ENCODE measurements at regions not wholly inside any gene's neighbourhood (a gene's known extent, or its start where the extent isn't known, plus 50 kb on each side); places are given as distances from the start of the nearest gene placed in this dataset.

GRCh38 chr4:8731364-8731763, 138.8 kb downstream of the CPZ start:
- H3K36me3 ChIP-seq, result no peaks in the 10 kb centered on the region
- H3K27ac ChIP-seq, result no peak overlapping the region
- H3K9me3 ChIP-seq, result no peaks in the 10 kb centered on the region
- no peaks in the 10 kb centered on the region for H3K4me1 ChIP-seq
- peaks cover 0 to under 1% (median 0%) of the 10 kb centered on the region in 4 donors for H3K27me3 ChIP-seq
- DNase-seq (peak in 1 of 2 donors; percentile 20), ATAC-seq (ENCODE audit: low FRiP score in 2 of 2) (no peak)
- 74 to 81% methylated on average over 5 to 6 of the region's 6 CpGs for WGBS, 2 donors
- TF ChIP-seq POLR2A (IDR thresholded peaks at IDR 0.05), result no peak
- no peak for TF ChIP-seq EP300 (IDR thresholded peaks at IDR 0.05)
- TF ChIP-seq, protein P1, sequence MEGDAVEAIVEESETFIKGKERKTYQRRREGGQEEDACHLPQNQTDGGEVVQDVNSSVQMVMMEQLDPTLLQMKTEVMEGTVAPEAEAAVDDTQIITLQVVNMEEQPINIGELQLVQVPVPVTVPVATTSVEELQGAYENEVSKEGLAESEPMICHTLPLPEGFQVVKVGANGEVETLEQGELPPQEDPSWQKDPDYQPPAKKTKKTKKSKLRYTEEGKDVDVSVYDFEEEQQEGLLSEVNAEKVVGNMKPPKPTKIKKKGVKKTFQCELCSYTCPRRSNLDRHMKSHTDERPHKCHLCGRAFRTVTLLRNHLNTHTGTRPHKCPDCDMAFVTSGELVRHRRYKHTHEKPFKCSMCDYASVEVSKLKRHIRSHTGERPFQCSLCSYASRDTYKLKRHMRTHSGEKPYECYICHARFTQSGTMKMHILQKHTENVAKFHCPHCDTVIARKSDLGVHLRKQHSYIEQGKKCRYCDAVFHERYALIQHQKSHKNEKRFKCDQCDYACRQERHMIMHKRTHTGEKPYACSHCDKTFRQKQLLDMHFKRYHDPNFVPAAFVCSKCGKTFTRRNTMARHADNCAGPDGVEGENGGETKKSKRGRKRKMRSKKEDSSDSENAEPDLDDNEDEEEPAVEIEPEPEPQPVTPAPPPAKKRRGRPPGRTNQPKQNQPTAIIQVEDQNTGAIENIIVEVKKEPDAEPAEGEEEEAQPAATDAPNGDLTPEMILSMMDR (IDR thresholded peaks at IDR 0.05), result no peak
- TF ChIP-seq POLR2AphosphoS5 (IDR thresholded peaks at IDR 0.05), result no peak
- H3K4me3 ChIP-seq, result no peak overlapping the region

DNA sequence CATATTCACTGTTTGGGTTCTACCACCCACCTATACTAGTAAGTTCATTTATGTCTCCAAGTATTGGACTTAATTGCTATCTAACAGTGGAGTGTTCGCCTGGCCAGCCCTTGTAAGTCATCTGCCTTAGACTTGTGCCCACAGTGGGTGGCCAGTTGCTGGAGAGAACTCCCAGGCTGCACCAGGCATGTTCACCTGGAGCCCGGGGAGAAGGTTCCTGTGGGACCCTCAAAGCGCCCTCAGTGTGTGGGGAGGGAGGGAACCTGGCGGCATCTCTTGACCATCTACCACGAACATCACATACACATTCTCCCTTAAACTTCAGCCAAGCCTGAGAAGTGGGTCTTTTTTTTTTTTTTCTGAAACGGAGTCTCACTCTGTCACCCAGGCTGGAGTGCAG, 138.1 kb downstream of the CPZ start:
- ATAC-seq (ENCODE audit: low FRiP score in 2 of 2) (no peak), DNase-seq (peak in 1 of 2 donors; percentile 13)
- TF ChIP-seq POLR2A (IDR thresholded peaks at IDR 0.05) (no peak), EP300 (IDR thresholded peaks at IDR 0.05) (no peak), POLR2AphosphoS5 (IDR thresholded peaks at IDR 0.05) (no peak)
- TF ChIP-seq, protein P1 (IDR thresholded peaks at IDR 0.05), result no peak
- Histone ChIP-seq H3K9me3 (no peaks in the 10 kb centered on the region), H3K27me3 (peaks cover 0 to 5% (median 0%) of the 10 kb centered on the region in 4 donors), H3K4me3 (no peak overlapping the region), H3K36me3 (no peaks in the 10 kb centered on the region), H3K27ac (no peak overlapping the region), H3K4me1 (no peaks in the 10 kb centered on the region)
- 86 to 95% methylated on average over 6 of the region's 6 CpGs for WGBS, 2 donors

GRCh38 chr4:8730159-8730558, 137.6 kb downstream of the CPZ start:
- peak in 1 of 2 donors; percentile 14 for DNase-seq
- TF ChIP-seq POLR2A (IDR thresholded peaks at IDR 0.05) (no peak), EP300 (IDR thresholded peaks at IDR 0.05) (no peak), POLR2AphosphoS5 (IDR thresholded peaks at IDR 0.05) (no peak)
- TF ChIP-seq, protein P1 (IDR thresholded peaks at IDR 0.05), result no peak
- Histone ChIP-seq H3K27ac (no peak overlapping the region), H3K9me3 (no peaks in the 10 kb centered on the region), H3K4me3 (no peak overlapping the region), H3K36me3 (no peaks in the 10 kb centered on the region), H3K4me1 (no peaks in the 10 kb centered on the region), H3K27me3 (peaks cover 0 to 5% (median 0%) of the 10 kb centered on the region in 4 donors)
- no peak for ATAC-seq (ENCODE audit: low FRiP score in 2 of 2)
- WGBS, 2 donors, result 76 to 89% methylated on average over 9 of the region's 9 CpGs

- Histone ChIP-seq H3K9me3 (no peaks in the 10 kb centered on the region), H3K4me3 (no peak overlapping the region), H3K4me1 (no peaks in the 10 kb centered on the region), H3K36me3 (no peaks in the 10 kb centered on the region), H3K27me3 (peaks cover 0 to 5% (median 0%) of the 10 kb centered on the region in 4 donors), H3K27ac (no peak overlapping the region)
- no peak for TF ChIP-seq POLR2A (IDR thresholded peaks at IDR 0.05)
- TF ChIP-seq EP300 (IDR thresholded peaks at IDR 0.05), result no peak
- no peak for TF ChIP-seq POLR2AphosphoS5 (IDR thresholded peaks at IDR 0.05)
- 84 to 86% methylated on average over 18 of the region's 18 CpGs for WGBS, 2 donors
- DNase-seq (peak; percentile 12 to 46), ATAC-seq (ENCODE audit: low FRiP score in 2 of 2) (no peak)
Measured at GRCh38 chr4:8729408-8730149, 137.0 kb downstream of the CPZ start.

DNA sequence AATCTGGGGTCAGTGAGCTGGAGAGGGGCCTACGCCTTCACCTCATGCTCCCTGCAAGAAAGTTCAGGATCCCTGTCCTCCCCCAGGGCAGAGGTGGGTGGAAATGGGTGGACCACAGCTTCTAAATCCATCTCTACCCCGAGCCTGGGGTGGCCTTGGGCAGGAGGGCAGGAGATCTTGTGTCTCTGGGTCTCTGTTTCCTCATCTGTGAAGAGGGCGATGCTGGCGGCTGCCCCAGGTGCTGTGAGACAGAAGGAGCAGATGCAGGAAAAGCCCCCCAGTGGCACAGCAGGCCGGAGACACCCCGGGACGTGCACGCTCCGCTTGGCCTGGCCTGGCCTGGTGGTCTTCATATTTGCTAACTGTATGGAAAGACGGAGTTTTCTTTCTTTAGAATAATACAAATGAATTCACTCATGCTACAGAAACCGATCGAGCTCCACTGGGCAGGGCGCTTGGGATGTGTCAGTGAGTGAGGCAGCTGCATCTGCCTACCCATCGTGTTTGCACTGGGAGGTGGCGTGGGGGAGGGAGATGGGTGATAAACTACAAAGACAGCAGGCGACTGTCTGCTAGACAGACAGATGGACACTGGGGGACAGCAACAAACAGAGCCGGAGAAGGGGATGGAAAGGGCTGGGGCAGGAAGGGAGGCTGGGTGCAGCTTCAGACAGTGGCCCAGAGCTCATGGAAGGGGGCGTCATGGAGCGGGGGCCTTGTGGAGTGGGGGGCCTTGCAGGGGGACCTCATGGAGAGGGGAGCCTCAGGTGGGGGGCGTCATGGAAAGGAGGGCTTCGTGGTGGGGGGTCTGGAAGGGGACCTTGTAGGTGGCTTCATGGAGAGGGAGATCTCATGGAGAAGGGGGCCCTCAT, 136.2 kb downstream of the CPZ start:
- DNase-seq (peak; percentile 18 to 62), ATAC-seq (ENCODE audit: low FRiP score in 2 of 2) (no peak)
- Histone ChIP-seq H3K36me3 (no peaks in the 10 kb centered on the region), H3K27ac (no peak overlapping the region), H3K27me3 (peaks cover 0 to 5% (median 0%) of the 10 kb centered on the region in 4 donors), H3K4me3 (no peak overlapping the region), H3K9me3 (no peaks in the 10 kb centered on the region), H3K4me1 (no peaks in the 10 kb centered on the region)
- TF ChIP-seq EP300 (IDR thresholded peaks at IDR 0.05), result no peak
- TF ChIP-seq, protein P1 (IDR thresholded peaks at IDR 0.05), result no peak
- TF ChIP-seq POLR2AphosphoS5 (IDR thresholded peaks at IDR 0.05), result no peak
- TF ChIP-seq POLR2A (IDR thresholded peaks at IDR 0.05), result no peak
- 75 to 78% methylated on average over 19 to 21 of the region's 21 CpGs for WGBS, 2 donors

Data from upper lobe of left lung (tissue), 6 donors.